ENCODE measurements at regions not wholly inside any gene's neighbourhood (a gene's known extent, or its start where the extent isn't known, plus 50 kb on each side); places are given as distances from the start of the nearest gene placed in this dataset.

GRCh38 chr4:71923070-71923469, 108.7 kb upstream of the NPFFR2 start:
- H3K9me3 ChIP-seq (ENCODE audit: low read length), result no peaks in the 10 kb centered on the region
- H3F3A ChIP-seq (ENCODE audit: insufficient read depth, low read length, poor library complexity, severe bottlenecking), result no peaks in the 10 kb centered on the region
- H2AFZ ChIP-seq (ENCODE audit: low read depth, low read length), result no peak overlapping the region
- H4K20me1 ChIP-seq (ENCODE audit: insufficient read depth), result no peaks in the 10 kb centered on the region
- no peaks in the 10 kb centered on the region for H3K36me3 ChIP-seq (ENCODE audit: insufficient read depth, low read length)
- H3K79me2 ChIP-seq (replicated peaks; ENCODE audit: insufficient read depth, low read length), result no peaks in the 10 kb centered on the region
- TF ChIP-seq RAD21 (conservative IDR thresholded peaks at IDR 0.05) (no peak), EZH2 (IDR thresholded peaks at IDR 0.05; ENCODE audit: borderline replicate concordance, insufficient read depth, low read length, poor library complexity, severe bottlenecking) (no peak)
- no peak overlapping the region for H3K9ac ChIP-seq (ENCODE audit: low read length)
- no peaks in the 10 kb centered on the region for H3K27me3 ChIP-seq (ENCODE audit: insufficient read depth, low read depth, low read length)
- H3K9me2 ChIP-seq (ENCODE audit: insufficient read depth, low read length), result no peaks in the 10 kb centered on the region
- no peak overlapping the region for H3K4me3 ChIP-seq (ENCODE audit: low read length)
- H3K27ac ChIP-seq (ENCODE audit: low read length), result no peak overlapping the region
- H3K4me2 ChIP-seq (ENCODE audit: low read length), result no peak overlapping the region

- H3K9me2 ChIP-seq (ENCODE audit: insufficient read depth, low read length), result no peaks in the 10 kb centered on the region
- no peaks in the 10 kb centered on the region for H3F3A ChIP-seq (ENCODE audit: insufficient read depth, low read length, poor library complexity, severe bottlenecking)
- no peak overlapping the region for H3K9ac ChIP-seq (ENCODE audit: low read length)
- TF ChIP-seq EZH2 (IDR thresholded peaks at IDR 0.05; ENCODE audit: borderline replicate concordance, insufficient read depth, low read length, poor library complexity, severe bottlenecking) (no peak), RAD21 (conservative IDR thresholded peaks at IDR 0.05) (no peak), POLR2AphosphoS5 (IDR thresholded peaks at IDR 0.05) (no peak), TAF1 (IDR thresholded peaks at IDR 0.05; ENCODE audit: low read depth) (no peak), REST (IDR thresholded peaks at IDR 0.05; ENCODE audit: borderline replicate concordance) (no peak), SMC3 (conservative IDR thresholded peaks at IDR 0.05; ENCODE audit: poor library complexity) (no peak), CTCF (IDR thresholded peaks at IDR 0.05; ENCODE audit: poor library complexity, severe bottlenecking) (no peak), EP300 (conservative IDR thresholded peaks at IDR 0.05; ENCODE audit: poor library complexity, severe bottlenecking) (no peak), MXI1 (conservative IDR thresholded peaks at IDR 0.05; ENCODE audit: poor library complexity, severe bottlenecking) (no peak)
- no peaks in the 10 kb centered on the region for H3K79me2 ChIP-seq (replicated peaks; ENCODE audit: insufficient read depth, low read length)
- H4K20me1 ChIP-seq (ENCODE audit: insufficient read depth), result no peaks in the 10 kb centered on the region
- H3K4me3 ChIP-seq (ENCODE audit: low read length), result no peak overlapping the region
- no peak overlapping the region for H2AFZ ChIP-seq (ENCODE audit: low read depth, low read length)
- H3K4me2 ChIP-seq (ENCODE audit: low read length), result no peak overlapping the region
- no peaks in the 10 kb centered on the region for H3K9me3 ChIP-seq (ENCODE audit: low read length)
- H3K27me3 ChIP-seq (ENCODE audit: insufficient read depth, low read depth, low read length), result no peaks in the 10 kb centered on the region
- no peak overlapping the region for H3K27ac ChIP-seq (ENCODE audit: low read length)
- no peaks in the 10 kb centered on the region for H3K36me3 ChIP-seq (ENCODE audit: insufficient read depth, low read length)
Observed at GRCh38 chr4:71930459-71930858, 101.3 kb upstream of the NPFFR2 start.

- TF ChIP-seq EP300 (conservative IDR thresholded peaks at IDR 0.05; ENCODE audit: poor library complexity, severe bottlenecking) (no peak), RAD21 (conservative IDR thresholded peaks at IDR 0.05) (no peak), TAF1 (IDR thresholded peaks at IDR 0.05; ENCODE audit: low read depth) (no peak)
- Histone ChIP-seq H3K9me3 (ENCODE audit: low read length) (no peaks in the 10 kb centered on the region), H3K27ac (ENCODE audit: low read length) (no peak overlapping the region), H3K4me2 (ENCODE audit: low read length) (no peak overlapping the region), H3K79me2 (replicated peaks; ENCODE audit: insufficient read depth, low read length) (no peaks in the 10 kb centered on the region), H3K4me3 (ENCODE audit: low read length) (no peak overlapping the region), H3K9ac (ENCODE audit: low read length) (no peak overlapping the region), H3K36me3 (ENCODE audit: insufficient read depth, low read length) (no peaks in the 10 kb centered on the region), H3K27me3 (ENCODE audit: insufficient read depth, low read depth, low read length) (no peaks in the 10 kb centered on the region), H4K20me1 (ENCODE audit: insufficient read depth) (no peaks in the 10 kb centered on the region), H2AFZ (ENCODE audit: low read depth, low read length) (no peak overlapping the region), H3K9me2 (ENCODE audit: insufficient read depth, low read length) (no peaks in the 10 kb centered on the region), H3F3A (ENCODE audit: insufficient read depth, low read length, poor library complexity, severe bottlenecking) (no peaks in the 10 kb centered on the region)
Observed at GRCh38 chr4:71932941-71933340, 98.9 kb upstream of the NPFFR2 start.

All from neural cell (in vitro differentiated cells).